HepG2 (cell line): ENCODE measurements at regions not wholly inside any gene's neighbourhood (a gene's known extent, or its start where the extent isn't known, plus 50 kb on each side); places are given as distances from the start of the nearest gene placed in this dataset.
A peak's percentile ranks its signal among the peaks of the same experiment; 100 is the strongest.
"Not testable (repeated sequence)": the region's sequence is repeated elsewhere in the genome, so short reads cannot be mapped to it uniquely, and the experiment has no call there.

Experiments
- ATAC-seq: fragments of 200-7000 bp; cut with Tn5 transposase; 3 replicates; pipeline ENCODE4 v1.9.1; 2020; ENCODE audit warnings: mild to moderate bottlenecking, moderate library complexity
- BruUV-seq: library from RNA; stranded (reverse); fragments of 400-500 nt; replicated peaks from 2 replicates; lab custom pipeline; 2021; lab: Mats Ljungman, UMichigan
- CTCF ChIA-PET: fragments of 300-600 bp; formaldehyde crosslinking; extraction: SDS; loops from one replicate; lab custom pipeline; 2021; ENCODE audit warnings: low total read pairs, inconsistent platforms, low intra/inter-chr PET ratio; lab: Yijun Ruan, JAX
- POLR2A ChIA-PET: fragments of 350-600 bp; sonication (Branson Sonifier 250); formaldehyde crosslinking; loops from one replicate; lab custom pipeline; 2020; ENCODE audit warnings: antibody characterized with exemption, inconsistent platforms; lab: Yijun Ruan, JAX
- DNase-seq: peaks from one replicate; pipeline ENCODE4 v3.0.0-alpha.2; 2015; ENCODE audit warnings: low spot score
- FAIRE-seq: peaks from 3 replicates; lab custom pipeline; 2011; peaks lifted over from hg19 to GRCh38; lab: Jason Lieb, UNC
- H2AFZ ChIP-seq: one replicate; pipeline ENCODE4 v1.6.1; 2011; ENCODE audit warnings: low read length, inconsistent platforms
- H3K27ac ChIP-seq: fragments of 300-600 bp; 3 replicates; pipeline ENCODE4 v1.8.0; 2011; ENCODE audit warnings: mixed run types, mild to moderate bottlenecking, mixed read lengths, low read length, inconsistent platforms; ENCODE audit not compliant: insufficient read depth; ENCODE audit errors: extremely low read length
- H3K27me3 ChIP-seq, 2 experiments: fragments of 200-600 bp in 1 of 2; 2 replicates in 1 of 2; 3 replicates in 1 of 2; pipeline versions ENCODE4 v1.6.0 to v1.8.0; 2011; ENCODE audit warnings: low read length in 2 of 2, mild to moderate bottlenecking in 2 of 2, moderate library complexity in 2 of 2, inconsistent platforms in 1 of 2; ENCODE audit not compliant: insufficient read depth in 2 of 2, control insufficient read depth in 1 of 2
- H3K36me3 ChIP-seq, 2 experiments: fragments of 200-600 bp in 1 of 2; replicated peaks in 1 of 2; 2 replicates in 1 of 2; 3 replicates in 1 of 2; pipeline versions ENCODE4 v1.5.1 to v1.8.0; 2011; ENCODE audit warnings: low read length in 2 of 2, inconsistent platforms in 1 of 2; ENCODE audit not compliant: insufficient read depth in 2 of 2, control insufficient read depth in 1 of 2
- H3K4me1 ChIP-seq: 2 replicates; pipeline ENCODE4 v1.5.1; 2012; ENCODE audit warnings: low read length, inconsistent platforms; ENCODE audit not compliant: insufficient read depth
- H3K4me2 ChIP-seq: 2 replicates; pipeline ENCODE4 v1.6.0; 2011; ENCODE audit warnings: low read depth, low read length, inconsistent platforms
- H3K4me3 ChIP-seq, 3 experiments: fragments of 200-600 bp in 1 of 3; sonication (generic), shearing (Covaris generic) in 1 of 3; replicated peaks in 1 of 3; 2 replicates each; pipeline ENCODE4 v1.5.1; 2011 to 2016; ENCODE audit warnings: low read length in 3 of 3, inconsistent platforms in 2 of 3, low read depth in 2 of 3, mild to moderate bottlenecking in 2 of 3, control low read depth in 1 of 3, mixed read lengths in 1 of 3; ENCODE audit not compliant: insufficient read depth in 1 of 3
- H3K79me2 ChIP-seq: one replicate; pipeline ENCODE4 v1.6.1; 2011; ENCODE audit warnings: low read length, inconsistent platforms; ENCODE audit not compliant: insufficient read depth
- H3K9ac ChIP-seq: 2 replicates; pipeline ENCODE4 v1.6.0; 2011; ENCODE audit warnings: mild to moderate bottlenecking, low read depth, low read length, inconsistent platforms; ENCODE audit not compliant: insufficient read depth
- H3K9me3 ChIP-seq: 2 replicates; pipeline ENCODE4 v1.5.1; 2012; ENCODE audit warnings: mild to moderate bottlenecking, low read length
- H4K20me1 ChIP-seq: 2 replicates; pipeline ENCODE4 v1.6.0; 2011; ENCODE audit warnings: inconsistent platforms, mild to moderate bottlenecking, low read length, moderate library complexity; ENCODE audit not compliant: insufficient read depth
- CREB1 ChIP-seq, 2 experiments: fragments of 450-650 bp in 1 of 2; IDR thresholded peaks; 2 replicates each; pipeline ENCODE4 v1.6.1; 2016 to 2017; ENCODE audit warnings: control low read depth in 1 of 2, mild to moderate bottlenecking in 1 of 2, missing compliant biosample characterization in 1 of 2, missing genetic modification characterization in 1 of 2
- SIN3B ChIP-seq: fragments of 150-350 bp; IDR thresholded peaks from 2 replicates; pipeline ENCODE4 v1.6.1; 2014; ENCODE audit warnings: low read length
- WGBS: methylation state at CpG from one replicate; pipeline ENCODE4 v1.1.6; 2017; ENCODE audit warnings: low lambda C conversion rate; 5-methylcytosine and 5-hydroxymethylcytosine counted together
- in situ Hi-C: cut with HindIII; loops from 2 replicates; pipeline ENCODE4 v1.10.0; 2017; ENCODE audit warnings: low pct_unique_long_range_greater_than_20kb; ENCODE audit not compliant: extremely low pct_ligation_motif_present
- intact Hi-C: fragments of 100-400 bp; cut with micrococcal nuclease; formaldehyde crosslinking; loops from one replicate; pipeline ENCODE4 v1.10.0; 2022; ENCODE audit not compliant: unreplicated experiment
- TF ChIP-seq, protein P1 (sequence below): sonication (generic); formaldehyde crosslinking; IDR thresholded peaks from 2 replicates; pipeline ENCODE4 v1.5.1; 2020; ENCODE audit warnings: missing genetic modification reagents, mild to moderate bottlenecking, borderline replicate concordance

DNA sequence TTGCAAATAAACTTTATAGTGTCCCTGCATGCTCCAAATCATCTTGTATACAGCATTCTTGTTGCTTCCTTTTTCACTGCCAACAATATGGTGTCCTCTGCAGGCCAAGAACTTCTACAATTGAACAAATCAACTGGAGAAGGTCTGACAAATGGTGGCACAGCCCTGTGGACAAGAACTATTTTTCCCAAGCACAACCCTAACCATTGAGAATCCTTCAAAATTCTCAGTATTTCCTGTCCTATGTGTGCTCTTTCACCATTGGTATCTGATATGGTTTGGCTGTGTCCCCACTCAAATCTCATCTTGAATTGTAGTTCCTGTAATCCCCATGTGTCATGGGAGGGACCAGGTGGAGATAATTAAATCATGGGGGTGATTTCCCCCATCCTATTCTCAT, 865.1 kb upstream of the ACVR2A start (continued):
- TF ChIP-seq, protein P1, sequence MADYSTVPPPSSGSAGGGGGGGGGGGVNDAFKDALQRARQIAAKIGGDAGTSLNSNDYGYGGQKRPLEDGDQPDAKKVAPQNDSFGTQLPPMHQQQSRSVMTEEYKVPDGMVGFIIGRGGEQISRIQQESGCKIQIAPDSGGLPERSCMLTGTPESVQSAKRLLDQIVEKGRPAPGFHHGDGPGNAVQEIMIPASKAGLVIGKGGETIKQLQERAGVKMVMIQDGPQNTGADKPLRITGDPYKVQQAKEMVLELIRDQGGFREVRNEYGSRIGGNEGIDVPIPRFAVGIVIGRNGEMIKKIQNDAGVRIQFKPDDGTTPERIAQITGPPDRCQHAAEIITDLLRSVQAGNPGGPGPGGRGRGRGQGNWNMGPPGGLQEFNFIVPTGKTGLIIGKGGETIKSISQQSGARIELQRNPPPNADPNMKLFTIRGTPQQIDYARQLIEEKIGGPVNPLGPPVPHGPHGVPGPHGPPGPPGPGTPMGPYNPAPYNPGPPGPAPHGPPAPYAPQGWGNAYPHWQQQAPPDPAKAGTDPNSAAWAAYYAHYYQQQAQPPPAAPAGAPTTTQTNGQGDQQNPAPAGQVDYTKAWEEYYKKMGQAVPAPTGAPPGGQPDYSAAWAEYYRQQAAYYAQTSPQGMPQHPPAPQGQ (CRISPR knock-in tag): no peak

DNA sequence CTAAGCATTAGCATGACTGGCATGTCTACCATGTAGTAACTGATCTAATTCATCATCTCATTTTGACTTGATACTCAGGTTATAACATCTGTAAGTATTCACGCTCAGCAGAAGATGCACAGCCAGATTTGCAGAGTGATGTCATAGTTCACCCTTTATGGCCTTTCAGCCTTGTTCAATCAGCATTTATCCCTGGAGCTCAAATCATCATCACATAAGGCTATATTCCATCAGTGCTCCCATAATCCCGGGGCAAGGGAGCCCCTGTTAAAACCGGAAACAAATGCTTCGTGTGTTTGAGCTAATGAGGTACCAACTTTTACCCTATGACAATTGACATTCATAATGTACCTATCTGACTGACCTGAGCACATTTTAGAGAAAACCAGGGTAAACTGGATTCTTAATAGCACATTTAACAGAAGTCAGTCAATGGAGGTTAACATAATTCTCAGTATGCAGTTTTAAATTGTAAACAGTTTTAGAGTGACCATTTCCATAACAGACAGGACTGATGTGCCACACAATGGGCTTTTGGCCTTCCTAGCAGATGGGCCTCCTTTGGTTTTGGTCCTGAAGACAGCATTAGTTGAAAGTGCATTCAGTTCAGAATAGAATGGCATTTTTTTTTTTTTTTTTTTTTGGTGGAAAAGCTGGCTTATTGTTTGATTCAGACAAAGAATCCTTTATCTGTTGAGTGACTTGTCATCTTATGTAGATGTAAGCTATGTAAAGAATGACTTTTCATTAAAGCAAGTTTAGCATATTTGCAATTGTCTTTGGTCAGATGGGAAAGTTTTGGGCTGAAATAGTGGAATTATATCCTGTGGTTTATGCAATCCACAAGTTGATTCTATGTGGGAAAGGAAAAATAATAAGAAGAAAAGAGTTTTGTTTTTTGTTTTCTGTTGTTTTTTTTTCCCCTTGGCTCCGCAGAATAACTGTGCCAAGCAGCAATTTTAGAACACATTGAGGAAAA, 866.0 kb upstream of the ACVR2A start:
- H4K20me1 ChIP-seq: no peaks in the 10 kb centered on the region
- no peak overlapping the region for H3K27ac ChIP-seq
- H3K4me2 ChIP-seq: no peak overlapping the region
- ChIA-PET CTCF (no interaction called here), POLR2A (no interaction called here)
- ATAC-seq: no peak
- H3K36me3 ChIP-seq: no peaks in the 10 kb centered on the region
- WGBS: 7% methylated on average over 5 of the region's 5 CpGs
- no peak for DNase-seq
- H3K27me3 ChIP-seq: no peaks in the 10 kb centered on the region
- H3K9ac ChIP-seq: no peak overlapping the region
- H3K9me3 ChIP-seq: no peaks in the 10 kb centered on the region
- no peak for FAIRE-seq
- no TSS peak for BruUV-seq
- intact Hi-C loops: no loop called here
- in situ Hi-C loops: no loop called here
- no peak overlapping the region for H2AFZ ChIP-seq
- no peaks in the 10 kb centered on the region for H3K79me2 ChIP-seq
- TF ChIP-seq SIN3B: no peak
- peak; percentile 53 for TF ChIP-seq CREB1 (IDR thresholded peaks at IDR 0.05)
- TF ChIP-seq CREB1 (CRISPR knock-in tag; IDR thresholded peaks at IDR 0.05): no peak
- no peaks in the 10 kb centered on the region for H3K4me1 ChIP-seq
- no peak overlapping the region for H3K4me3 ChIP-seq

DNA sequence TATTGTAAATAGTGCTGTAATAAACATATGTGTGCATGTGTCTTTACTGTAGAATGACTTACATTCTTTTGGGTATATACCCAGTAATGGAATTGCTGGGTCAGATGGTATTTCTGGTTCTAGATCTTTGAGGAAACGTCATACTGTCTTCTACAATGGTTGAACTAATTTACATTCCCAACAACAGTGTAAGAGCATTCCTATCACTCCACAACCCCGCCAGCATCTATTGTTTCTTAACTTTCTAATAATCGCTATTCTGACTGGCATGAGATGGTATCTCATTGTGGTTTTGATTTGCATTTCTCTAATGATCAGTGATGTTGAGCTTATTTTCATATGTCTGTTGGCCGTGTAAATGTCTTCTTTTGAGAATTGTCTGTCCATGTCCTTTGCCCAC, 873.8 kb upstream of the ACVR2A start:
- H3K27me3 ChIP-seq, CTCF ChIA-PET, BruUV-seq, DNase-seq, H2AFZ ChIP-seq, H3K4me2 ChIP-seq, ATAC-seq, H3K27ac ChIP-seq, intact Hi-C loops, H3K36me3 ChIP-seq, H3K9ac ChIP-seq, H3K4me1 ChIP-seq, H3K79me2 ChIP-seq, in situ Hi-C loops, FAIRE-seq, H4K20me1 ChIP-seq, H3K4me3 ChIP-seq, POLR2A ChIA-PET, H3K9me3 ChIP-seq: not testable (repeated sequence)
- WGBS: 19% methylated on average over 4 of the region's 4 CpGs

DNA sequence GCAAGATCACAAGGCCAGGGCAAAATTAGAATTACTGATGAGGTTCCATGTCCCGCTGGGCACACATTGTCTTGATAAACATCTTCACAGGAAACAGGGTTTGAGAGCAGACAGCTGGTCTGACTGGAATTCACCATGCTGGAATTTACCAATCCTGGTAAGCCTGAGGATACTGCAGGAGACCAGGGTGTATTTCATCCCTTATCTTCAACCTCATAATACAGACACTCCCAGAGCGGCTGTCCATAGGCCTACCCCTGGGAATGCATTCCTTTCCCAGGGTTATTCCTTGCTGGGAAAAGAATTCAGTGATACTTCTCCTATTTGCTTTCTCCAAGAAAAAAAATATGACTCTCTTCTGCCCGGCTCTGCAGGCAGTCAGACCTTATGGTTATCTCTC, 875.1 kb upstream of the ACVR2A start:
- H3K79me2 ChIP-seq, in situ Hi-C loops, POLR2A ChIA-PET, H3K27ac ChIP-seq, BruUV-seq, H3K9me3 ChIP-seq, ATAC-seq, H3K4me3 ChIP-seq, intact Hi-C loops, H3K4me2 ChIP-seq, H4K20me1 ChIP-seq, H3K27me3 ChIP-seq, DNase-seq, H2AFZ ChIP-seq, H3K36me3 ChIP-seq, H3K4me1 ChIP-seq, H3K9ac ChIP-seq, CTCF ChIA-PET, FAIRE-seq: not testable (repeated sequence)
- 11% methylated on average over 3 of the region's 3 CpGs for WGBS
